ENCODE measurements at regions not wholly inside any gene's neighbourhood (a gene's known extent, or its start where the extent isn't known, plus 50 kb on each side); places are given as distances from the start of the nearest gene placed in this dataset.
A peak's percentile ranks its signal among the peaks of the same experiment; 100 is the strongest.
"Not testable (repeated sequence)": the region's sequence is repeated elsewhere in the genome, so short reads cannot be mapped to it uniquely, and the experiment has no call there.

DNA sequence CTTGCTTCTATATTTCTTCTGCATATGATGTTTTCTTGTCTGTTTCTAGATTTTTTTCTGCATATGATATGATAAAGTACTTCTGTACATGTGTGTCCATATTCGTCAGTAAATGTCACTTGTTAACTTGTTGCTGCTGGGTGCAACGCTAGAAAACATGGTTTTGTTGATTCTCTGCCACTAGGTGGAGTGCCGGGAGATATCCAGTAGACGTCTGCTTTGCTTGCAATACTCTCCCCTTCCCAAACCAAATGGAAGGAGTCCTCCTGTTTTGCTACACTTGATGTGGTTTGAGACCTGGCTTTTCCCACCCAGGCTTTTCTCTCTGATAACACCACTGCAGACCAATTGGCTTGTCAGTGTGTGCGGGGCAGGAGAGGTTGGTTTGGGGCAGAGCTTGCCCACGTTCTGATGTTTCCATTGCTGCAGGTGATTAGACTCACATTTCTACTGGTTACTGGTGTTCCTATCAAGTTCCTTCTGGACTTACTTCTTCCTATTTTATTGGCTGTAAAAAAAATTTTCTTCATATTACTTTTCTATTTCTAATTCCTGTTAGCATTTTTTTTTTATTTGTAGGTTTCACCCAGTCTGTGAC, 900.0 kb upstream of the CDH10 start:
- Mint-ChIP-seq H3K36me3 (ENCODE audit: low read depth, unreplicated experiment) (no peaks in the 10 kb centered on the region), H3K4me1 (ENCODE audit: unreplicated experiment) (no peaks in the 10 kb centered on the region), H3K4me3 (ENCODE audit: unreplicated experiment) (no peak overlapping the region), H3K27me3 (ENCODE audit: unreplicated experiment) (no peaks in the 10 kb centered on the region), H3K27ac (ENCODE audit: unreplicated experiment) (no peak overlapping the region), H3K9me3 (ENCODE audit: unreplicated experiment) (no peaks in the 10 kb centered on the region)
- TF ChIP-seq, protein P1, sequence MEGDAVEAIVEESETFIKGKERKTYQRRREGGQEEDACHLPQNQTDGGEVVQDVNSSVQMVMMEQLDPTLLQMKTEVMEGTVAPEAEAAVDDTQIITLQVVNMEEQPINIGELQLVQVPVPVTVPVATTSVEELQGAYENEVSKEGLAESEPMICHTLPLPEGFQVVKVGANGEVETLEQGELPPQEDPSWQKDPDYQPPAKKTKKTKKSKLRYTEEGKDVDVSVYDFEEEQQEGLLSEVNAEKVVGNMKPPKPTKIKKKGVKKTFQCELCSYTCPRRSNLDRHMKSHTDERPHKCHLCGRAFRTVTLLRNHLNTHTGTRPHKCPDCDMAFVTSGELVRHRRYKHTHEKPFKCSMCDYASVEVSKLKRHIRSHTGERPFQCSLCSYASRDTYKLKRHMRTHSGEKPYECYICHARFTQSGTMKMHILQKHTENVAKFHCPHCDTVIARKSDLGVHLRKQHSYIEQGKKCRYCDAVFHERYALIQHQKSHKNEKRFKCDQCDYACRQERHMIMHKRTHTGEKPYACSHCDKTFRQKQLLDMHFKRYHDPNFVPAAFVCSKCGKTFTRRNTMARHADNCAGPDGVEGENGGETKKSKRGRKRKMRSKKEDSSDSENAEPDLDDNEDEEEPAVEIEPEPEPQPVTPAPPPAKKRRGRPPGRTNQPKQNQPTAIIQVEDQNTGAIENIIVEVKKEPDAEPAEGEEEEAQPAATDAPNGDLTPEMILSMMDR (IDR thresholded peaks at IDR 0.05; ENCODE audit: unreplicated experiment) = peak; percentile 73
- peak; percentile 59 for DNase-seq (ENCODE audit: low spot score)

DNA sequence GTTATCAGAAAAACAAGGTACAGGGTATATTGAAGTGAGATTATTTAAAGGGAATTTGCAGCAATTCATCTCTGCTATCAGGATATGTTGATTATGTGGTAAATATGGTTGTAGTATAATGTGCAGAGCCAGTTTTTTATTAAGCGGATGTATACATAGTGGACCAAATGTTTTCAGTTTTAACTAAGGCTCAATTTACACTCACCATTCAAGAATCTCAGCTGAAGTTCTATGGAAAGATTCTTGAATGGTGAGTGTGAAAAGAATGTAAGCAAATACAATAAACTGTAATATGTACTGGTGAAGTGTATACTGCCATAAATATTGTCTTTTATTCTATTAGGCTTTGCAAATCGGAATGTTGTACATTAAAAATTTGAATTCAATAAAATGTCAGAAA, 895.9 kb upstream of the CDH10 start:
- TF ChIP-seq, protein P1 (IDR thresholded peaks at IDR 0.05; ENCODE audit: unreplicated experiment) = no peak
- Mint-ChIP-seq H3K27ac (ENCODE audit: unreplicated experiment) (no peak overlapping the region), H3K4me1 (ENCODE audit: unreplicated experiment) (no peaks in the 10 kb centered on the region), H3K4me3 (ENCODE audit: unreplicated experiment) (no peak overlapping the region), H3K9me3 (ENCODE audit: unreplicated experiment) (no peaks in the 10 kb centered on the region), H3K27me3 (ENCODE audit: unreplicated experiment) (no peaks in the 10 kb centered on the region), H3K36me3 (ENCODE audit: low read depth, unreplicated experiment) (no peaks in the 10 kb centered on the region)
- DNase-seq (ENCODE audit: low spot score) = no peak

DNA sequence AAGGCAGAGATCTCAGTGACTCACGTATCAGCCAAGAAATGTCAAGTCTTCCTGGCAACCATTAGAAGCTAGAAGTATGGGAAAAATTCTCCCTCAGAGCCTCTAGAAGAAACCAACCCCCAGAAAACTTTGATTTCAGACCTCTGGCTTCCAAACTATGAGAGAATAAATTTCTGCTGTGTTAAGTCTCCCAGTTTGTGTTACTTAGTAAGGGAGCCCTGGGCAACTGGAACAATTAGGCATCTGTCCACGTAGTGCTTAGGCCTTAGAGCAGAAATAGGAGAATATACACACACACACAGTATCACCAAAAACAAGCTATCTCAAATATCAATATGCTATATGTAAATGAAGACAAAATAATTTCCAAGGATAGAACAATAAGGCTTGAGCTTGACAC, 894.8 kb upstream of the CDH10 start:
- Mint-ChIP-seq H3K36me3 (ENCODE audit: low read depth, unreplicated experiment) (no peaks in the 10 kb centered on the region), H3K9me3 (ENCODE audit: unreplicated experiment) (no peaks in the 10 kb centered on the region), H3K27ac (ENCODE audit: unreplicated experiment) (no peak overlapping the region), H3K27me3 (ENCODE audit: unreplicated experiment) (no peaks in the 10 kb centered on the region), H3K4me3 (ENCODE audit: unreplicated experiment) (no peak overlapping the region), H3K4me1 (ENCODE audit: unreplicated experiment) (no peaks in the 10 kb centered on the region)
- TF ChIP-seq, protein P1 (IDR thresholded peaks at IDR 0.05; ENCODE audit: unreplicated experiment) = no peak
- no peak for DNase-seq (ENCODE audit: low spot score)

DNA sequence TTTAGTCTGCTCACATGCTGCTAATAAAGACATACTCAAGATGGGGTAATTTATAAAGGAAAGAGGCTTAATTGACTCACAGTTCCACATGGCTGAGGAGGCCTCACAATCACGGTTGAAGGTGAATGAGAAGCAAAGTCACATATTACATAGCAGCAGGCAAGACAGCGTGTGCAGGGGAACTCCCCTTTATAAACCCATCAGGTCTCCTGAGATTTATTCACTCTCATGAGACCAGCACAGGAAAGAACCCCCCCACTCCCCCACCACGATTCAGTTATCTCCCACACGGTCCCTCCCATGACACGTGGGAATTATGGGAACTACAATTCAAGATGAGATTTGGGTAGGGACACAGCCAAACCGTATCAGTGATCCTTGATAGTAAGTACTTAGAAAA, 891.7 kb upstream of the CDH10 start:
- not testable (repeated sequence) for H3K9me3 Mint-ChIP-seq (ENCODE audit: unreplicated experiment); H3K27ac Mint-ChIP-seq (ENCODE audit: unreplicated experiment); H3K4me3 Mint-ChIP-seq (ENCODE audit: unreplicated experiment); DNase-seq (ENCODE audit: low spot score); H3K4me1 Mint-ChIP-seq (ENCODE audit: unreplicated experiment); H3K36me3 Mint-ChIP-seq (ENCODE audit: low read depth, unreplicated experiment); H3K27me3 Mint-ChIP-seq (ENCODE audit: unreplicated experiment)

DNA sequence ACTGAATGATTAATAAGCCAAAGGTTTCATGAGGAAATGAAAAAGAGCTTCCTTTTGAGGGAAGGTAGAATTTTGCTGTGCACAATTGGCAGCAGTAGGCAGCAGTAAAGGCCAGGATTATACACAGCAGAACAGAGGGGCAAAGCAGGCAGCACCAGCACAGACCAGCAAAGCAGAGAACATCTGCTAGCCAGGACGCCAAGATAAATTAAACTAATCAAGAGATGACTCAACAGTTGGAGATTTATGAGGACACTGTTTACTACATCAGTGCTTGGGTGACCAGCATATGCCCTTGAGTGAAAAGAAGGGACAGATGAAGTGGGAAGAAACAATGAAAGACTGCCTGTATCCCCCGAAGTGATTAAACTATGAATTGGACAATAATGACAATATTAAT, 871.4 kb upstream of the CDH10 start:
- H3K4me1 Mint-ChIP-seq (ENCODE audit: unreplicated experiment) = no peaks in the 10 kb centered on the region
- DNase-seq (ENCODE audit: low spot score) = no peak
- H3K36me3 Mint-ChIP-seq (ENCODE audit: low read depth, unreplicated experiment) = no peaks in the 10 kb centered on the region
- H3K9me3 Mint-ChIP-seq (ENCODE audit: unreplicated experiment) = no peaks in the 10 kb centered on the region
- no peak overlapping the region for H3K27ac Mint-ChIP-seq (ENCODE audit: unreplicated experiment)
- H3K27me3 Mint-ChIP-seq (ENCODE audit: unreplicated experiment) = no peaks in the 10 kb centered on the region
- no peak overlapping the region for H3K4me3 Mint-ChIP-seq (ENCODE audit: unreplicated experiment)
- TF ChIP-seq, protein P1 (IDR thresholded peaks at IDR 0.05; ENCODE audit: unreplicated experiment) = no peak
